Left cardiac atrium (tissue), 4 donors: ENCODE measurements at regions not wholly inside any gene's neighbourhood (a gene's known extent, or its start where the extent isn't known, plus 50 kb on each side); places are given as distances from the start of the nearest gene placed in this dataset.
"Not testable (repeated sequence)": the region's sequence is repeated elsewhere in the genome, so short reads cannot be mapped to it uniquely, and the experiment has no call there.

ENCODE experiments used
- ATAC-seq, 2 donors: fragments of 200-7000 bp; cut with Tn5 transposase; one replicate each; pipeline ENCODE4 v1.9.1; 2020; ENCODE audit warnings: mild to moderate bottlenecking in 2 of 2, moderate library complexity in 2 of 2
- DNase-seq: peaks from one replicate; pipeline ENCODE4 v3.0.0-alpha.2; 2020
- intact Hi-C, 2 donors: fragments of 100-400 bp; cut with DNase I; formaldehyde crosslinking; loops; one replicate each; pipeline versions ENCODE4 v1.14.1 to v1.15.1; 2022 to 2023
- donor health status: DM: no; HTN: yes; CAD: no.
- donor health status: DM: no; HTN: yes; CAD: no; lungs with severe emphysema.
- donor health status: DM: yes; HTN: yes; CAD: no.
- donor health status: Dilated cardiomyopathy.

DNA sequence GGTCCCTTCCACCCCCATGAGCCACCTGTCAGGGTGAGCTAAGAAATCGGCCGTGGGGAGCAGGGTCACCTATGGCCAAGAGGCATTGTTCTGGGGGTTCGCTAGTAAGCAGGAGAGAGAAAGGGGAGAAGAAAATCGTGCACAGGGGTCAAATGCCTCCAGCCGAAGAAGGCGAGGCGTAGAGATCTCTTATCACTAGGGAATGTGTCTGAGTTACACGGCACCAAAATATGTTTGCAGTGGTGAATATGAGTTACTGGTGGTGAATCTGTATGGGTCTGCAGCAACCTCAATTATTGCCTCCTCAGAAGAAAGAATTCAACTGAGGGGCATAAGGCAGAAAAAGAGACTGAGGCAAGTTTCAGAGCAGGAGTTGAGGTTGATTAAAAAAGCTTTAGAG is 54.2 kb upstream of the RABGAP1L start:
- intact Hi-C loops, result no loop called here
- no peak for DNase-seq
- no peak for ATAC-seq

GRCh38 chr1:174103766-174104165 is 55.6 kb upstream of the RABGAP1L start:
- no peak for DNase-seq
- intact Hi-C loops, result no loop called here
- ATAC-seq, result no peak

- DNase-seq, ATAC-seq, intact Hi-C loops: not testable (repeated sequence)
Measured at GRCh38 chr1:174101976-174102375, 57.3 kb upstream of the RABGAP1L start.

DNA sequence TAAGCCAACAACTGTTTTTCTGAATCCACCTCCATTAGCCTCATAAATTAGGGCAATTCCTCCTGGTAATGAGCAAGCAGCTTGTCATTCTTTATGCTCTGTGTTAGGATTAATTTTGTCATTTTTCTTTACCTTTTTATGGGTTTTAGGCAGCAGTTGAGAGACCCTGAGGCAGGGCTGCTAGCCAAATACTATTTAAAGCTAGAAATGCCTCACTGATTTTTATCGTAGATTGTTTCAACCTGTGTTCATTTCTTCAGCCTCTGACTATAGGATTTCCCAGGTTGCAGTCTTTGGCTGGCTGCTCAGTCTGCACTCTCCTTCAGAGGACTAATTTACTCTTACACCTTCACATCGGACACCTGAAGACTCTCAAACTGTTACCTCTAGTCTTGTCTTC is 61.9 kb upstream of the RABGAP1L start:
- DNase-seq, result no peak
- intact Hi-C loops, result loop anchor here in 1 of 2 donors (5.0 kb wide), 1 partner anchor 120 kb away; no protein-coding TSS in a partner anchor
- ATAC-seq, result no peak

DNA sequence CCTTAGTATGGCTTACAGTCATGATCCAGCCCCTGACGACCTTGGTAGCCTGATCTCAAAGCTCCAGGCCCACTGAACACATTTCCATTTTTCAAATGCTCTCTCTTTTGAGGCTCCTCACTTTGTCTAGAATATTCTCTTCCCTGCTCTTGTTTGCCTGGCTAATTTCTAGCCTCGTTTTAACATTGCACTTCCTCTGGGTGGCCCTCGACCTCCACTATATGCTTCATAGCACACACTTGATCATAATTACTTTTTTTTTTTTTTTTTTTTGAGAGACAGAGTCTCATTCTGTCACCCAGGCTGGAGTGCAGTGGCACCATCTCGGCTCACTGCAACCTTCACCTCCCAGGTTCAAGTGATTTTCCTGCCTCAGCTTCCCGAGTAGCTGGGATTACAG is 65.5 kb upstream of the RABGAP1L start:
- intact Hi-C loops, DNase-seq: not testable (repeated sequence)
- ATAC-seq, result peak; percentile 18 to 53

- DNase-seq (no peak), ATAC-seq (no peak)
- intact Hi-C loops, result no loop called here
Measured at GRCh38 chr1:174090471-174090870, 68.3 kb upstream of the RC3H1 start.

- intact Hi-C loops, result no loop called here
- DNase-seq (no peak), ATAC-seq (no peak)
Measured at GRCh38 chr1:174080819-174081218, 58.7 kb upstream of the RC3H1 start.

DNA sequence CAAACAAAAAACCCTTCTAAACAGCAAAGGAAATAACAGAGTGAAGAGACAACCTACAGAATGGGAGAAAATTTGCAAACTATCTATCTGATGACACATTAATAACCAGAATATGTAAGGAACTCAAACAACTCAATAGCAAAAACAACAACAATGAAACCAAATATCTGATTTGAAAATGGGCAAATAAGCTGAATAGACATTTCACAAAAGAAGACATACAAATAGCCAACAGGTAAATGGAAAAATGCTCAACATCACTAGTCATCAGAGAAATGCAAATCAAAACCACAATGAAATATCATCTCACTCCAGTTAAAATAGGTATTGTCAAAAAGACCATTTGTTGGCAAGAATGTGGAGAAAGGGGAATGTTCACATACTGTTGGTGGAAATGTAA is 57.6 kb upstream of the RC3H1 start:
- intact Hi-C loops, result loop anchor here in 1 of 2 donors (10.0 kb wide), 1 partner anchor 55 kb away; the partner anchor contains the start of gene RC3H1
- ATAC-seq (no peak), DNase-seq (no peak)

- ATAC-seq, DNase-seq: not testable (repeated sequence)
- intact Hi-C loops, result loop anchor here in 1 of 2 donors (10.0 kb wide), 1 partner anchor 54 kb away; the partner anchor contains the start of gene RC3H1
Measured at GRCh38 chr1:174078916-174079315, 56.8 kb upstream of the RC3H1 start.

GRCh38 chr1:174077749-174078490 is 55.8 kb upstream of the RC3H1 start:
- ATAC-seq (no peak), DNase-seq (no peak)
- intact Hi-C loops, result loop anchor here in 1 of 2 donors (10.0 kb wide), 1 partner anchor 53 kb away; the partner anchor contains the start of gene RC3H1

DNA sequence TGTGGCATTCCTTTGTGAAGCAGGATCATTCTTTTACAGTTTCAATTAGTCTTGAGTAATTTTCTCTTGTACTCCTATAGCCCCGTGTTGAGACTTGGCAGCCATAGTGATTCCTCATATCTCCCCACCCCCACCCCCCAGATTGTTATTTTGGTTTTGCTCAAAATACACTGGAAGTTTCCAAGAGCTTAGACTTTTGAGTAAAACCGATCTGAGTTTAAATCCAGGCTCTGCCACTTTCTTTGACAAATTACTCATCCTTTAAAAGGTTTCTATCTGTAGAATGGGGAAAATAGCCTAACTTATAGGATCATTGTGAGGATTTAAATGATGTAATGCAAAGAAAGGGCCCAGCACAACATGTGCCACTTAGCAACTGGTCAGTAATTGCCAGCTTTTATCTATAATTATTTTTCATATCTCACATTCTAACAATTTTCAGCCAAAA is 53.1 kb upstream of the RC3H1 start:
- no peak for ATAC-seq
- no peak for DNase-seq
- intact Hi-C loops, result loop anchor here in 1 of 2 donors (10.0 kb wide), 1 partner anchor 50 kb away; the partner anchor contains the start of gene RC3H1

DNA sequence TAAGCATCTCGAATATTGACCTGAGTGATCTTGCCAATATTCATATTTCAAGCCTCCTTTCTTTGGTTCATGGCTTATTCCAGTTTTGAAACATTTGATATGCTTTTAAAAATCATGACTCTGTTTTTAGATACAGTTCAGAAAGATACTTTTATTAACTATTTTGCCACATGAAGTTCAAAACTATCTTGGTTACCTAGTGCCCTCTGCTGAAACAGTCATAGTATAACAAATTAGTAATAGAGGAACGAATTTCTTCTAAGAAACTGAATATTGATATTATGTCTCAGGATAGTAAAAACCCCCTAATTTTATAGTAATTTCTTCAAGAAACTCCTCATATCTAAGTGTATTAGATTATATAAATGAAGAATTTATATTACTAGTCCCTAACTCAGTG is 52.6 kb upstream of the RC3H1 start:
- intact Hi-C loops, result loop anchor here in 1 of 2 donors (10.0 kb wide), 1 partner anchor 50 kb away; the partner anchor contains the start of gene RC3H1
- no peak for ATAC-seq
- no peak for DNase-seq

DNA sequence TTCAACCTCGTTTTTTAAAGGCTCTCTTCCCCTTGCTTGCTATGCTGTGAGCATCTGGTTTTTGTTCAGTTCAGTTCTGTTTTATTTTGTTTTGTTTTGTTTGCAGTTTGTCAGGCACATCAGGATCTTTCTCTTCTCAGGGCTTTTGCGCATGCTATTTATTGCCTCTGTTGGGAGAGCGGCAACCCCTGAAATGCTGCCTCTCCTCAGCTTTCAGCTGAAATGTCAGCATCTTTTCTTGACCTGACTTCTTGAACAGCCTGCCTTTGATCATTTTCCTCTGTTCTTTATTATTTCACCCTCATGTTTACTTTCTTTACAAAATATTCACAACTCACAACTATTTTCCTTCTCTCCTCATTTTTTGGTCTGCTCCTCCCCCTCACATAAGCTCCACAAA is 50.4 kb upstream of the RC3H1 start:
- DNase-seq (no peak), ATAC-seq (no peak)
- intact Hi-C loops, result loop anchor here in 1 of 2 donors (10.0 kb wide), 1 partner anchor 48 kb away; the partner anchor contains the start of gene RC3H1
